HEK293 (cell line): ENCODE measurements at regions not wholly inside any gene's neighbourhood (a gene's known extent, or its start where the extent isn't known, plus 50 kb on each side); places are given as distances from the start of the nearest gene placed in this dataset.

Experiments used
- CTCF ChIA-PET: fragments of 350-600 bp; formaldehyde crosslinking; extraction: SDS; loops from one replicate; lab custom pipeline; 2021; ENCODE audit warnings: antibody characterized with exemption; lab: Yijun Ruan, JAX
- POLR2A ChIA-PET: fragments of 300-600 bp; formaldehyde crosslinking; extraction: SDS; loops from one replicate; lab custom pipeline; 2020; ENCODE audit warnings: antibody characterized with exemption, inconsistent platforms; lab: Yijun Ruan, JAX
- H3K27ac ChIP-seq: fragments of 200-500 bp; sonication (Bioruptor generic); 2 replicates; pipeline ENCODE4 v1.5.1; 2014; ENCODE audit warnings: low read depth, low read length, control low read depth, inconsistent platforms; ENCODE audit errors: extremely low read depth
- H3K36me3 ChIP-seq, 2 experiments: fragments of 200-500 bp in 1 of 2; sonication (Bioruptor generic) in 1 of 2; 1 replicate in 1 of 2; 2 replicates in 1 of 2; pipeline ENCODE4 v1.5.1; 2014 to 2017; ENCODE audit warnings: inconsistent platforms in 2 of 2, low read length in 2 of 2; ENCODE audit not compliant: control insufficient read depth in 2 of 2, insufficient read depth in 1 of 2
- H3K4me1 ChIP-seq: fragments of 200-500 bp; sonication (Bioruptor generic); 2 replicates; pipeline ENCODE4 v1.5.1; 2014; ENCODE audit warnings: mild to moderate bottlenecking, low read length, inconsistent platforms; ENCODE audit not compliant: control insufficient read depth, insufficient read depth
- H3K4me3 ChIP-seq: 2 replicates; pipeline ENCODE4 v1.5.1; 2011; ENCODE audit warnings: low read depth, mild to moderate bottlenecking, control low read depth, low read length, moderate library complexity
- H3K9me3 ChIP-seq: fragments of 200-500 bp; sonication (Bioruptor generic); 2 replicates; pipeline ENCODE4 v1.5.1; 2014; ENCODE audit warnings: low read depth, low read length, inconsistent platforms; ENCODE audit not compliant: control insufficient read depth, insufficient read depth
- KLF10 ChIP-seq: fragments of 450-650 bp; IDR thresholded peaks from 2 replicates; pipeline ENCODE4 v1.5.1; 2018; ENCODE audit warnings: missing biosample characterization, mild to moderate bottlenecking, missing genetic modification characterization
- KLF16 ChIP-seq: fragments of 450-650 bp; formaldehyde crosslinking; IDR thresholded peaks from 2 replicates; pipeline ENCODE4 v1.5.1; 2017; ENCODE audit warnings: missing biosample characterization, missing genetic modification characterization
- KLF17 ChIP-seq: fragments of 450-650 bp; formaldehyde crosslinking; IDR thresholded peaks from 2 replicates; pipeline ENCODE4 v1.5.1; 2016; ENCODE audit warnings: missing biosample characterization, missing genetic modification characterization
- KLF8 ChIP-seq: fragments of 450-650 bp; formaldehyde crosslinking; IDR thresholded peaks from 2 replicates; pipeline ENCODE4 v1.5.1; 2016; ENCODE audit warnings: missing biosample characterization, missing genetic modification characterization
- REST ChIP-seq: fragments of 450-650 bp; formaldehyde crosslinking; IDR thresholded peaks from 2 replicates; pipeline ENCODE4 v1.5.1; 2016; ENCODE audit warnings: missing biosample characterization, missing genetic modification characterization
- WT1 ChIP-seq: fragments of 450-650 bp; formaldehyde crosslinking; IDR thresholded peaks from 2 replicates; pipeline ENCODE4 v1.5.1; 2016; ENCODE audit warnings: missing biosample characterization, missing genetic modification characterization
- ZBTB20 ChIP-seq: fragments of 450-650 bp; formaldehyde crosslinking; IDR thresholded peaks from 2 replicates; pipeline ENCODE4 v1.5.1; 2016; ENCODE audit warnings: missing biosample characterization, missing genetic modification characterization
- ZBTB6 ChIP-seq: fragments of 450-650 bp; formaldehyde crosslinking; IDR thresholded peaks from 2 replicates; pipeline ENCODE4 v1.5.1; 2017; ENCODE audit warnings: missing biosample characterization, missing genetic modification characterization
- ZNF174 ChIP-seq: fragments of 450-650 bp; formaldehyde crosslinking; IDR thresholded peaks from 2 replicates; pipeline ENCODE4 v1.5.0; 2017; ENCODE audit warnings: missing biosample characterization, mild to moderate bottlenecking, missing genetic modification characterization
- ZNF184 ChIP-seq: fragments of 450-650 bp; IDR thresholded peaks from 2 replicates; pipeline ENCODE4 v1.5.1; 2018; ENCODE audit warnings: missing biosample characterization, mild to moderate bottlenecking, missing genetic modification characterization
- ZNF202 ChIP-seq: fragments of 450-650 bp; formaldehyde crosslinking; IDR thresholded peaks from 2 replicates; pipeline ENCODE4 v1.5.1; 2016; ENCODE audit warnings: missing biosample characterization, missing genetic modification characterization, borderline replicate concordance
- ZNF214 ChIP-seq: fragments of 450-650 bp; formaldehyde crosslinking; IDR thresholded peaks from 2 replicates; pipeline ENCODE4 v1.5.1; 2017; ENCODE audit warnings: missing biosample characterization, mild to moderate bottlenecking, missing genetic modification characterization, borderline replicate concordance
- ZNF341 ChIP-seq: fragments of 450-650 bp; formaldehyde crosslinking; IDR thresholded peaks from 2 replicates; pipeline ENCODE4; 2016; ENCODE audit warnings: low read depth, missing biosample characterization, missing genetic modification characterization
- ZNF394 ChIP-seq: fragments of 450-650 bp; formaldehyde crosslinking; IDR thresholded peaks from 2 replicates; pipeline ENCODE4 v1.5.1; 2016; ENCODE audit warnings: missing biosample characterization, missing genetic modification characterization, mild to moderate bottlenecking, moderate library complexity, borderline replicate concordance
- ZNF398 ChIP-seq: fragments of 450-650 bp; formaldehyde crosslinking; IDR thresholded peaks from 2 replicates; pipeline ENCODE4 v1.5.1; 2017; ENCODE audit warnings: missing biosample characterization, missing genetic modification characterization
- ZNF416 ChIP-seq: fragments of 450-650 bp; formaldehyde crosslinking; IDR thresholded peaks from 2 replicates; pipeline ENCODE4 v1.5.1; 2016; ENCODE audit warnings: missing biosample characterization, missing genetic modification characterization
- ZNF571 ChIP-seq: fragments of 450-650 bp; formaldehyde crosslinking; IDR thresholded peaks from 2 replicates; pipeline ENCODE4 v1.5.0; 2017; ENCODE audit warnings: missing biosample characterization, missing genetic modification characterization
- ZNF624 ChIP-seq: fragments of 450-650 bp; formaldehyde crosslinking; IDR thresholded peaks from 2 replicates; pipeline ENCODE4 v1.5.1; 2017; ENCODE audit warnings: missing biosample characterization, missing genetic modification characterization
- ZNF629 ChIP-seq: fragments of 450-650 bp; formaldehyde crosslinking; IDR thresholded peaks from 2 replicates; pipeline ENCODE4 v1.5.1; 2017; ENCODE audit warnings: missing biosample characterization, missing genetic modification characterization
- ZNF639 ChIP-seq: fragments of 450-650 bp; formaldehyde crosslinking; IDR thresholded peaks from 2 replicates; pipeline ENCODE4 v1.5.1; 2016; ENCODE audit warnings: missing biosample characterization, missing genetic modification characterization
- ZNF654 ChIP-seq: fragments of 450-650 bp; formaldehyde crosslinking; IDR thresholded peaks from 2 replicates; pipeline ENCODE4 v1.5.1; 2016; ENCODE audit warnings: low read depth, missing biosample characterization, missing genetic modification characterization
- ZSCAN18 ChIP-seq: fragments of 450-650 bp; formaldehyde crosslinking; IDR thresholded peaks from 2 replicates; pipeline ENCODE4 v1.5.1; 2016; ENCODE audit warnings: missing biosample characterization, missing genetic modification characterization

GRCh38 chr13:53638040-53638439 is 609.4 kb downstream of the OLFM4 start:
- Histone ChIP-seq H3K9me3 (no peaks in the 10 kb centered on the region), H3K27ac (no peak overlapping the region), H3K36me3 (no peaks in the 10 kb centered on the region), H3K4me3 (no peak overlapping the region), H3K4me1 (no peaks in the 10 kb centered on the region)
- POLR2A ChIA-PET = no interaction called here
- TF ChIP-seq ZNF202 (tag by site-specific recombination) (no peak), KLF10 (tag by site-specific recombination) (no peak), ZBTB6 (tag by site-specific recombination) (no peak), ZNF214 (tag by site-specific recombination) (no peak), KLF8 (tag by site-specific recombination) (no peak), KLF16 (tag by site-specific recombination) (no peak), ZNF416 (tag by site-specific recombination) (no peak)
- CTCF ChIA-PET = no interaction called here

GRCh38 chr13:53642306-53642705 is 613.7 kb downstream of the OLFM4 start:
- TF ChIP-seq ZNF571 (tag by site-specific recombination) (no peak), ZNF184 (tag by site-specific recombination) (no peak), REST (tag by site-specific recombination) (no peak), KLF17 (no peak), ZBTB20 (no peak), WT1 (tag by site-specific recombination) (no peak), ZNF202 (tag by site-specific recombination) (no peak), ZNF629 (tag by site-specific recombination) (no peak)
- Histone ChIP-seq H3K4me3 (no peak overlapping the region), H3K9me3 (no peaks in the 10 kb centered on the region), H3K27ac (no peak overlapping the region), H3K4me1 (no peaks in the 10 kb centered on the region), H3K36me3 (no peaks in the 10 kb centered on the region)
- POLR2A ChIA-PET = no interaction called here
- CTCF ChIA-PET = no interaction called here

GRCh38 chr13:53648673-53649072 is 620.1 kb downstream of the OLFM4 start:
- Histone ChIP-seq H3K27ac (no peak overlapping the region), H3K4me1 (no peaks in the 10 kb centered on the region), H3K36me3 (no peaks in the 10 kb centered on the region), H3K4me3 (no peak overlapping the region), H3K9me3 (no peaks in the 10 kb centered on the region)
- POLR2A ChIA-PET = no interaction called here
- CTCF ChIA-PET = no interaction called here
- TF ChIP-seq ZNF639 (tag by site-specific recombination) (no peak), ZNF174 (tag by site-specific recombination) (no peak), ZNF398 (tag by site-specific recombination) (no peak), ZNF394 (tag by site-specific recombination) (no peak), ZNF654 (tag by site-specific recombination) (no peak), ZNF341 (tag by site-specific recombination) (no peak), ZNF624 (no peak), ZSCAN18 (tag by site-specific recombination) (no peak)
